Gastrocnemius medialis (tissue), 4 donors: ENCODE measurements at regions not wholly inside any gene's neighbourhood (a gene's known extent, or its start where the extent isn't known, plus 50 kb on each side); places are given as distances from the start of the nearest gene placed in this dataset.

Source experiments
- POLR2A ChIP-seq, 2 donors: fragments of 450-650 bp; IDR thresholded peaks; one replicate each; pipeline ENCODE4 v1.6.1; 2017; ENCODE audit warnings: antibody characterized with exemption in 2 of 2, mild to moderate bottlenecking in 2 of 2, moderate library complexity in 2 of 2
- TF ChIP-seq, protein P1 (sequence below), 5 experiments: fragments of 450-650 bp in 3 of 5; fragments of 200-600 bp in 2 of 5; sonication (generic) in 2 of 5; IDR thresholded peaks in 4 of 5; conservative IDR thresholded peaks in 1 of 5; 1 replicate in 4 of 5; 2 replicates in 1 of 5; pipeline ENCODE4 v1.5.1; 2016 to 2019; ENCODE audit warnings: antibody characterized with exemption in 5 of 5, mild to moderate bottlenecking in 3 of 5, moderate library complexity in 3 of 5

- TF ChIP-seq, protein P1, sequence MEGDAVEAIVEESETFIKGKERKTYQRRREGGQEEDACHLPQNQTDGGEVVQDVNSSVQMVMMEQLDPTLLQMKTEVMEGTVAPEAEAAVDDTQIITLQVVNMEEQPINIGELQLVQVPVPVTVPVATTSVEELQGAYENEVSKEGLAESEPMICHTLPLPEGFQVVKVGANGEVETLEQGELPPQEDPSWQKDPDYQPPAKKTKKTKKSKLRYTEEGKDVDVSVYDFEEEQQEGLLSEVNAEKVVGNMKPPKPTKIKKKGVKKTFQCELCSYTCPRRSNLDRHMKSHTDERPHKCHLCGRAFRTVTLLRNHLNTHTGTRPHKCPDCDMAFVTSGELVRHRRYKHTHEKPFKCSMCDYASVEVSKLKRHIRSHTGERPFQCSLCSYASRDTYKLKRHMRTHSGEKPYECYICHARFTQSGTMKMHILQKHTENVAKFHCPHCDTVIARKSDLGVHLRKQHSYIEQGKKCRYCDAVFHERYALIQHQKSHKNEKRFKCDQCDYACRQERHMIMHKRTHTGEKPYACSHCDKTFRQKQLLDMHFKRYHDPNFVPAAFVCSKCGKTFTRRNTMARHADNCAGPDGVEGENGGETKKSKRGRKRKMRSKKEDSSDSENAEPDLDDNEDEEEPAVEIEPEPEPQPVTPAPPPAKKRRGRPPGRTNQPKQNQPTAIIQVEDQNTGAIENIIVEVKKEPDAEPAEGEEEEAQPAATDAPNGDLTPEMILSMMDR (IDR thresholded peaks at IDR 0.05 in 4 of 5, conservative IDR thresholded peaks at IDR 0.05 in 1 of 5), result no peak
- no peak for TF ChIP-seq POLR2A (IDR thresholded peaks at IDR 0.05)
These were observed 52.9 kb upstream of the MAF start for GRCh38 chr16:79653373-79653891.
